Neuronal stem cell (in vitro differentiated cells): ENCODE measurements at regions not wholly inside any gene's neighbourhood (a gene's known extent, or its start where the extent isn't known, plus 50 kb on each side); places are given as distances from the start of the nearest gene placed in this dataset.

Experiments
- DNase-seq: peaks from one replicate; pipeline ENCODE4 v3.0.0-alpha.2; 2013; ENCODE audit warnings: low spot score
- H2AFZ ChIP-seq: one replicate; pipeline ENCODE4 v1.6.1; 2013; ENCODE audit warnings: mild to moderate bottlenecking, low read length, inconsistent platforms
- H2AK5ac ChIP-seq: 2 replicates; pipeline ENCODE4 v1.6.1; 2013; ENCODE audit warnings: low read depth, mild to moderate bottlenecking, inconsistent platforms, low read length, moderate library complexity, mixed read lengths
- H2BK120ac ChIP-seq: 2 replicates; pipeline ENCODE4 v1.6.1; 2013; ENCODE audit warnings: low read depth, mild to moderate bottlenecking, inconsistent platforms, low read length, moderate library complexity, mixed read lengths
- H2BK12ac ChIP-seq: one replicate; pipeline ENCODE4 v1.6.1; 2013; ENCODE audit warnings: low read length, inconsistent platforms
- H2BK15ac ChIP-seq: 2 replicates; pipeline ENCODE4 v1.6.1; 2013; ENCODE audit warnings: mild to moderate bottlenecking, low read length, inconsistent platforms, mixed read lengths
- H2BK5ac ChIP-seq: one replicate; pipeline ENCODE4 v1.6.1; 2013; ENCODE audit warnings: inconsistent platforms, mild to moderate bottlenecking, low read length, moderate library complexity
- H3K14ac ChIP-seq: one replicate; pipeline ENCODE4 v1.6.1; 2013; ENCODE audit warnings: low read length, inconsistent platforms
- H3K18ac ChIP-seq: 2 replicates; pipeline ENCODE4 v1.6.1; 2013; ENCODE audit warnings: low read length, inconsistent platforms
- H3K23ac ChIP-seq: 2 replicates; pipeline ENCODE4 v1.6.1; 2013; ENCODE audit warnings: low read depth, mild to moderate bottlenecking, mixed read lengths, low read length, inconsistent platforms; ENCODE audit not compliant: poor library complexity
- H3K27ac ChIP-seq: replicated peaks from 3 replicates; pipeline ENCODE4 v1.5.1; 2013; ENCODE audit warnings: low read length, inconsistent platforms
- H3K27me3 ChIP-seq, 3 experiments: 2 replicates each; pipeline ENCODE4 v1.6.1; 2013; ENCODE audit warnings: low read length in 3 of 3, mild to moderate bottlenecking in 2 of 3, inconsistent platforms in 1 of 3, low read depth in 1 of 3, mixed read lengths in 1 of 3, moderate library complexity in 1 of 3; ENCODE audit not compliant: control insufficient read depth in 3 of 3, insufficient read depth in 3 of 3
- H3K36me3 ChIP-seq, 2 donors: replicated peaks in 1 of 2; 2 replicates each; pipeline ENCODE4 v1.6.1; 2013; ENCODE audit warnings: low read length in 2 of 2; ENCODE audit not compliant: control insufficient read depth in 2 of 2, insufficient read depth in 2 of 2
- H3K4ac ChIP-seq: 2 replicates; pipeline ENCODE4 v1.6.1; 2013; ENCODE audit warnings: inconsistent platforms, mild to moderate bottlenecking, low read length, moderate library complexity
- H3K4me1 ChIP-seq, 2 donors: 1 replicate in 1 of 2; 2 replicates in 1 of 2; pipeline ENCODE4 v1.6.1; 2013; ENCODE audit warnings: low read length in 2 of 2, low read depth in 1 of 2; ENCODE audit not compliant: control insufficient read depth in 2 of 2, insufficient read depth in 1 of 2
- H3K4me2 ChIP-seq: one replicate; pipeline ENCODE4 v1.6.1; 2013; ENCODE audit warnings: mild to moderate bottlenecking, low read length, inconsistent platforms; ENCODE audit not compliant: insufficient read depth, poor library complexity, severe bottlenecking
- H3K4me3 ChIP-seq, 2 donors: 2 replicates each; pipeline ENCODE4 v1.5.1; 2013; ENCODE audit warnings: low read length in 2 of 2, mild to moderate bottlenecking in 2 of 2, inconsistent platforms in 1 of 2, moderate library complexity in 1 of 2
- H3K79me1 ChIP-seq: one replicate; pipeline ENCODE4 v1.6.1; 2013; ENCODE audit warnings: low read depth, mild to moderate bottlenecking, inconsistent platforms, low read length, moderate library complexity
- H3K9ac ChIP-seq: one replicate; pipeline ENCODE4 v1.6.1; 2013; ENCODE audit warnings: mild to moderate bottlenecking, low read depth, low read length, inconsistent platforms; ENCODE audit not compliant: poor library complexity
- H3K9me3 ChIP-seq, 2 donors: replicated peaks in 1 of 2; 2 replicates each; pipeline versions ENCODE3 to v1.6.1; 2013; ENCODE audit warnings: low read length in 2 of 2, mild to moderate bottlenecking in 2 of 2, inconsistent platforms in 1 of 2, low read depth in 1 of 2, mixed read lengths in 1 of 2, moderate library complexity in 1 of 2; ENCODE audit not compliant: control insufficient read depth in 2 of 2, insufficient read depth in 1 of 2
- H4K8ac ChIP-seq: one replicate; pipeline ENCODE4 v1.6.1; 2013; ENCODE audit warnings: low read depth, mild to moderate bottlenecking, inconsistent platforms, low read length, moderate library complexity
- H4K91ac ChIP-seq: one replicate; pipeline ENCODE4 v1.6.1; 2013; ENCODE audit warnings: low read length, low read depth, mild to moderate bottlenecking, inconsistent platforms; ENCODE audit not compliant: poor library complexity
- WGBS, 2 donors: extraction: QIAGEN DNeasy Blood & Tissue Kit; methylation state at CpG; one replicate each; pipeline ENCODE4 v1.1.7; 2013; ENCODE audit warnings: missing lambda C conversion rate in 2 of 2, mixed read lengths in 1 of 2; ENCODE audit not compliant: insufficient read length in 2 of 2, insufficient replicate concordance in 1 of 2; ENCODE audit errors: extremely low coverage in 2 of 2; 5-methylcytosine and 5-hydroxymethylcytosine counted together

GRCh38 chr10:123581656-123582055 is 84.5 kb upstream of the GPR26 start:
- H2BK120ac ChIP-seq = no peak overlapping the region
- no peak overlapping the region for H2BK12ac ChIP-seq
- no peak overlapping the region for H3K27ac ChIP-seq
- H2BK5ac ChIP-seq = no peak overlapping the region
- DNase-seq = no peak
- no peak overlapping the region for H3K4ac ChIP-seq
- WGBS, 2 donors = no CpG with 5 or more reads among the region's 9 CpGs
- H3K4me1 ChIP-seq = peaks cover 0 to 3% of the 10 kb centered on the region in 2 donors
- peaks cover 0 to 14% (median 5%) of the 10 kb centered on the region in 3 experiments for H3K27me3 ChIP-seq
- H2AFZ ChIP-seq = no peak overlapping the region
- no peaks in the 10 kb centered on the region for H3K9me3 ChIP-seq
- H3K4me2 ChIP-seq = no peak overlapping the region
- H3K23ac ChIP-seq = no peak overlapping the region
- no peak overlapping the region for H3K14ac ChIP-seq
- no peak overlapping the region for H4K8ac ChIP-seq
- no peak overlapping the region for H3K18ac ChIP-seq
- peak overlapping the region; percentile 9 for H2AK5ac ChIP-seq
- H3K9ac ChIP-seq = peak overlapping the region; percentile 79
- H2BK15ac ChIP-seq = no peak overlapping the region
- H4K91ac ChIP-seq = no peak overlapping the region
- peak overlapping the region in 1 of 2 donors; percentile 7 for H3K4me3 ChIP-seq
- H3K36me3 ChIP-seq = no peaks in the 10 kb centered on the region
- peaks cover 3% of the 10 kb centered on the region for H3K79me1 ChIP-seq

- H3K23ac ChIP-seq = no peak overlapping the region
- no peaks in the 10 kb centered on the region for H3K36me3 ChIP-seq
- H3K27ac ChIP-seq = no peak overlapping the region
- no peak overlapping the region for H3K4me2 ChIP-seq
- H3K79me1 ChIP-seq = peaks cover 3% of the 10 kb centered on the region
- peak overlapping the region; percentile 76 for H2AK5ac ChIP-seq
- no peak overlapping the region for H3K4ac ChIP-seq
- no peaks in the 10 kb centered on the region for H3K9me3 ChIP-seq
- no CpG with 5 or more reads among the region's 6 CpGs for WGBS, 2 donors
- H3K4me1 ChIP-seq = peaks cover 0 to 3% of the 10 kb centered on the region in 2 donors
- H2BK12ac ChIP-seq = no peak overlapping the region
- no peak overlapping the region for H3K14ac ChIP-seq
- no peak overlapping the region for H2AFZ ChIP-seq
- peak overlapping the region; percentile 40 for H2BK5ac ChIP-seq
- peak; percentile 80 for DNase-seq
- no peak overlapping the region for H3K4me3 ChIP-seq
- H4K91ac ChIP-seq = no peak overlapping the region
- H2BK15ac ChIP-seq = no peak overlapping the region
- no peak overlapping the region for H3K18ac ChIP-seq
- H2BK120ac ChIP-seq = no peak overlapping the region
- peaks cover 0 to 14% (median 5%) of the 10 kb centered on the region in 3 experiments for H3K27me3 ChIP-seq
- H3K9ac ChIP-seq = no peak overlapping the region
- no peak overlapping the region for H4K8ac ChIP-seq
Measured at GRCh38 chr10:123582084-123582989, 83.8 kb upstream of the GPR26 start.

- no peak overlapping the region for H3K4me2 ChIP-seq
- no peak overlapping the region for H2AFZ ChIP-seq
- H3K79me1 ChIP-seq = peaks cover 3% of the 10 kb centered on the region
- peaks cover 0 to 6% of the 10 kb centered on the region in 2 donors for H3K4me1 ChIP-seq
- peak overlapping the region; percentile 28 for H2BK15ac ChIP-seq
- H3K27me3 ChIP-seq = peaks cover 0 to 14% (median 5%) of the 10 kb centered on the region in 3 experiments
- peak; percentile 65 for DNase-seq
- H4K91ac ChIP-seq = no peak overlapping the region
- no peak overlapping the region for H3K27ac ChIP-seq
- peak overlapping the region; percentile 14 for H2BK5ac ChIP-seq
- H3K14ac ChIP-seq = no peak overlapping the region
- H3K9ac ChIP-seq = peak overlapping the region; percentile 57
- no peak overlapping the region for H2BK12ac ChIP-seq
- H3K9me3 ChIP-seq = no peaks in the 10 kb centered on the region
- H2BK120ac ChIP-seq = no peak overlapping the region
- H3K36me3 ChIP-seq = no peaks in the 10 kb centered on the region
- H3K23ac ChIP-seq = no peak overlapping the region
- peak overlapping the region; percentile 61 for H2AK5ac ChIP-seq
- no peak overlapping the region for H3K4me3 ChIP-seq
- H3K4ac ChIP-seq = peak overlapping the region; percentile 15
- H3K18ac ChIP-seq = peak overlapping the region; percentile 56
- H4K8ac ChIP-seq = no peak overlapping the region
- no CpG with 5 or more reads among the region's 24 CpGs for WGBS, 2 donors
Measured at GRCh38 chr10:123583639-123584418, 82.3 kb upstream of the GPR26 start.

- Histone ChIP-seq H3K14ac (no peak overlapping the region), H3K4ac (peak overlapping the region; percentile 15), H4K91ac (no peak overlapping the region), H2AK5ac (peak overlapping the region; percentile 61), H3K36me3 (no peaks in the 10 kb centered on the region), H4K8ac (no peak overlapping the region), H3K79me1 (peaks cover 3% of the 10 kb centered on the region), H3K27ac (no peak overlapping the region), H2BK5ac (peak overlapping the region; percentile 14), H3K4me1 (peaks cover 0 to 6% of the 10 kb centered on the region in 2 donors), H2AFZ (no peak overlapping the region), H3K27me3 (peaks cover 0 to 14% (median 5%) of the 10 kb centered on the region in 3 experiments), H3K4me2 (no peak overlapping the region), H3K9ac (peak overlapping the region; percentile 57), H2BK120ac (no peak overlapping the region), H3K23ac (no peak overlapping the region), H3K18ac (peak overlapping the region; percentile 56), H3K4me3 (no peak overlapping the region), H2BK12ac (no peak overlapping the region), H2BK15ac (peak overlapping the region; percentile 28), H3K9me3 (no peaks in the 10 kb centered on the region)
- whole genome bisulfite sequencing, 2 donors = no CpG with 5 or more reads among the region's 12 CpGs
- no peak for DNase-seq
Measured at GRCh38 chr10:123584419-123584775, 81.8 kb upstream of the GPR26 start.
